ENCODE measurements at regions not wholly inside any gene's neighbourhood (a gene's known extent, or its start where the extent isn't known, plus 50 kb on each side); places are given as distances from the start of the nearest gene placed in this dataset.

DNA sequence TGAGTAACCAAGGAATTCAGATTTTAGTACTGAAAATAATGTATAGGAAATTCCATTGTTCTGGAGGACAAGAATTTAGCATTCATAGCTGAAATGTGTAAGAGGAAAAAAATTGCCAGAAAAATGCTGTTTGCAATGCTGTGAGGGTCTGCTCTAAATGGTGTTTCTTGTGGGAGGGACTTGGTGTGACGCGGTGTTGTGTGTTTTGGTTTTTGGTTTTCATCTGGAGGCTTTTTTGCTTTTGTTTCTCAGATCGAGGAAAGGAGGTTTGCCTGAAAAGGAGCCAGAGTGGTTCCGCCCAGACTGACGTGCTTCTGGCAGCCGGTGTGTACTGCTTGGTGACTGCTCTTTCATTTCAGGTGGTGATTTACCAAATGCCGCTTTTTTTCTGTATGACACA lies 211.8 kb upstream of the HMGA2 start:
- TF ChIP-seq, protein P1, sequence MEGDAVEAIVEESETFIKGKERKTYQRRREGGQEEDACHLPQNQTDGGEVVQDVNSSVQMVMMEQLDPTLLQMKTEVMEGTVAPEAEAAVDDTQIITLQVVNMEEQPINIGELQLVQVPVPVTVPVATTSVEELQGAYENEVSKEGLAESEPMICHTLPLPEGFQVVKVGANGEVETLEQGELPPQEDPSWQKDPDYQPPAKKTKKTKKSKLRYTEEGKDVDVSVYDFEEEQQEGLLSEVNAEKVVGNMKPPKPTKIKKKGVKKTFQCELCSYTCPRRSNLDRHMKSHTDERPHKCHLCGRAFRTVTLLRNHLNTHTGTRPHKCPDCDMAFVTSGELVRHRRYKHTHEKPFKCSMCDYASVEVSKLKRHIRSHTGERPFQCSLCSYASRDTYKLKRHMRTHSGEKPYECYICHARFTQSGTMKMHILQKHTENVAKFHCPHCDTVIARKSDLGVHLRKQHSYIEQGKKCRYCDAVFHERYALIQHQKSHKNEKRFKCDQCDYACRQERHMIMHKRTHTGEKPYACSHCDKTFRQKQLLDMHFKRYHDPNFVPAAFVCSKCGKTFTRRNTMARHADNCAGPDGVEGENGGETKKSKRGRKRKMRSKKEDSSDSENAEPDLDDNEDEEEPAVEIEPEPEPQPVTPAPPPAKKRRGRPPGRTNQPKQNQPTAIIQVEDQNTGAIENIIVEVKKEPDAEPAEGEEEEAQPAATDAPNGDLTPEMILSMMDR (IDR thresholded peaks at IDR 0.05; ENCODE audit: insufficient read depth, low read length), result no peak
- TF ChIP-seq, protein P2, sequence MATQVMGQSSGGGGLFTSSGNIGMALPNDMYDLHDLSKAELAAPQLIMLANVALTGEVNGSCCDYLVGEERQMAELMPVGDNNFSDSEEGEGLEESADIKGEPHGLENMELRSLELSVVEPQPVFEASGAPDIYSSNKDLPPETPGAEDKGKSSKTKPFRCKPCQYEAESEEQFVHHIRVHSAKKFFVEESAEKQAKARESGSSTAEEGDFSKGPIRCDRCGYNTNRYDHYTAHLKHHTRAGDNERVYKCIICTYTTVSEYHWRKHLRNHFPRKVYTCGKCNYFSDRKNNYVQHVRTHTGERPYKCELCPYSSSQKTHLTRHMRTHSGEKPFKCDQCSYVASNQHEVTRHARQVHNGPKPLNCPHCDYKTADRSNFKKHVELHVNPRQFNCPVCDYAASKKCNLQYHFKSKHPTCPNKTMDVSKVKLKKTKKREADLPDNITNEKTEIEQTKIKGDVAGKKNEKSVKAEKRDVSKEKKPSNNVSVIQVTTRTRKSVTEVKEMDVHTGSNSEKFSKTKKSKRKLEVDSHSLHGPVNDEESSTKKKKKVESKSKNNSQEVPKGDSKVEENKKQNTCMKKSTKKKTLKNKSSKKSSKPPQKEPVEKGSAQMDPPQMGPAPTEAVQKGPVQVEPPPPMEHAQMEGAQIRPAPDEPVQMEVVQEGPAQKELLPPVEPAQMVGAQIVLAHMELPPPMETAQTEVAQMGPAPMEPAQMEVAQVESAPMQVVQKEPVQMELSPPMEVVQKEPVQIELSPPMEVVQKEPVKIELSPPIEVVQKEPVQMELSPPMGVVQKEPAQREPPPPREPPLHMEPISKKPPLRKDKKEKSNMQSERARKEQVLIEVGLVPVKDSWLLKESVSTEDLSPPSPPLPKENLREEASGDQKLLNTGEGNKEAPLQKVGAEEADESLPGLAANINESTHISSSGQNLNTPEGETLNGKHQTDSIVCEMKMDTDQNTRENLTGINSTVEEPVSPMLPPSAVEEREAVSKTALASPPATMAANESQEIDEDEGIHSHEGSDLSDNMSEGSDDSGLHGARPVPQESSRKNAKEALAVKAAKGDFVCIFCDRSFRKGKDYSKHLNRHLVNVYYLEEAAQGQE (IDR thresholded peaks at IDR 0.05; ENCODE audit: insufficient replicate concordance, low read depth), result no peak
- TF ChIP-seq POLR2AphosphoS5 (IDR thresholded peaks at IDR 0.05; ENCODE audit: low read depth), result no peak
- TF ChIP-seq GABPA (IDR thresholded peaks at IDR 0.05; ENCODE audit: low read depth), result no peak

Measured in HL-60 (cell line).